Endodermal cell (in vitro differentiated cells): ENCODE measurements at regions not wholly inside any gene's neighbourhood (a gene's known extent, or its start where the extent isn't known, plus 50 kb on each side); places are given as distances from the start of the nearest gene placed in this dataset.

ENCODE experiments used
- DNase-seq: peaks from one replicate; pipeline ENCODE4 v3.0.0-alpha.2; 2017
- H3K27ac ChIP-seq: 2 replicates; pipeline ENCODE4 v1.5.1; 2013; ENCODE audit warnings: mild to moderate bottlenecking, low read depth, low read length, moderate library complexity
- H3K27me3 ChIP-seq: 2 replicates; pipeline ENCODE4 v1.6.1; 2013; ENCODE audit warnings: mild to moderate bottlenecking, low read length, moderate library complexity; ENCODE audit not compliant: insufficient read depth, control insufficient read depth, poor library complexity, severe bottlenecking
- H3K36me3 ChIP-seq: 2 replicates; pipeline ENCODE4 v1.7.0; 2013; ENCODE audit warnings: mild to moderate bottlenecking, low read length, moderate library complexity; ENCODE audit not compliant: control insufficient read depth, insufficient read depth
- H3K4me1 ChIP-seq: one replicate; pipeline ENCODE4 v1.7.0; 2013; ENCODE audit warnings: low read length; ENCODE audit not compliant: control insufficient read depth, insufficient read depth
- H3K4me3 ChIP-seq: 2 replicates; pipeline ENCODE4 v1.5.1; 2013; ENCODE audit warnings: mild to moderate bottlenecking, low read length, moderate library complexity
- H3K9ac ChIP-seq: 2 replicates; pipeline ENCODE4 v1.6.1; 2013; ENCODE audit warnings: mild to moderate bottlenecking, low read length, moderate library complexity; ENCODE audit not compliant: poor library complexity, severe bottlenecking; ENCODE audit errors: extremely low read depth
- H3K9me3 ChIP-seq: 2 replicates; pipeline ENCODE4 v1.6.1; 2013; ENCODE audit warnings: mild to moderate bottlenecking, low read length, moderate library complexity; ENCODE audit not compliant: control insufficient read depth
- H3K27ac Mint-ChIP-seq: 2 replicates; pipeline ENCODE4 v1.8.0; 2020; ENCODE audit warnings: mixed read lengths
- H3K27me3 Mint-ChIP-seq: 2 replicates; pipeline ENCODE4 v1.8.0; 2021; ENCODE audit warnings: mild to moderate bottlenecking, mixed read lengths; ENCODE audit not compliant: insufficient read depth
- H3K36me3 Mint-ChIP-seq: 2 replicates; pipeline ENCODE4 v1.8.0; 2020; ENCODE audit warnings: low read depth, mixed read lengths
- H3K4me1 Mint-ChIP-seq: 2 replicates; pipeline ENCODE4 v1.8.0; 2020; ENCODE audit warnings: mixed read lengths
- H3K4me3 Mint-ChIP-seq: 2 replicates; pipeline ENCODE4 v1.8.0; 2020; ENCODE audit warnings: mild to moderate bottlenecking, moderate library complexity, mixed read lengths
- H3K9me3 Mint-ChIP-seq: 2 replicates; pipeline ENCODE4 v1.8.0; 2020; ENCODE audit warnings: mild to moderate bottlenecking, mixed read lengths
- WGBS, 2 experiments: methylation state at CpG; one replicate each; pipeline versions ENCODE4 v1.1.5 to v1.1.7; 2013; ENCODE audit warnings: missing lambda C conversion rate in 2 of 2, mixed read lengths in 1 of 2; ENCODE audit not compliant: insufficient coverage in 1 of 2, insufficient read length in 1 of 2; 5-methylcytosine and 5-hydroxymethylcytosine counted together
- TF ChIP-seq, protein P1 (sequence below): fragments of 200-600 bp; sonication (generic); conservative IDR thresholded peaks from 2 replicates; pipeline ENCODE4 v1.5.0; 2021; ENCODE audit warnings: antibody characterized with exemption, mild to moderate bottlenecking

DNA sequence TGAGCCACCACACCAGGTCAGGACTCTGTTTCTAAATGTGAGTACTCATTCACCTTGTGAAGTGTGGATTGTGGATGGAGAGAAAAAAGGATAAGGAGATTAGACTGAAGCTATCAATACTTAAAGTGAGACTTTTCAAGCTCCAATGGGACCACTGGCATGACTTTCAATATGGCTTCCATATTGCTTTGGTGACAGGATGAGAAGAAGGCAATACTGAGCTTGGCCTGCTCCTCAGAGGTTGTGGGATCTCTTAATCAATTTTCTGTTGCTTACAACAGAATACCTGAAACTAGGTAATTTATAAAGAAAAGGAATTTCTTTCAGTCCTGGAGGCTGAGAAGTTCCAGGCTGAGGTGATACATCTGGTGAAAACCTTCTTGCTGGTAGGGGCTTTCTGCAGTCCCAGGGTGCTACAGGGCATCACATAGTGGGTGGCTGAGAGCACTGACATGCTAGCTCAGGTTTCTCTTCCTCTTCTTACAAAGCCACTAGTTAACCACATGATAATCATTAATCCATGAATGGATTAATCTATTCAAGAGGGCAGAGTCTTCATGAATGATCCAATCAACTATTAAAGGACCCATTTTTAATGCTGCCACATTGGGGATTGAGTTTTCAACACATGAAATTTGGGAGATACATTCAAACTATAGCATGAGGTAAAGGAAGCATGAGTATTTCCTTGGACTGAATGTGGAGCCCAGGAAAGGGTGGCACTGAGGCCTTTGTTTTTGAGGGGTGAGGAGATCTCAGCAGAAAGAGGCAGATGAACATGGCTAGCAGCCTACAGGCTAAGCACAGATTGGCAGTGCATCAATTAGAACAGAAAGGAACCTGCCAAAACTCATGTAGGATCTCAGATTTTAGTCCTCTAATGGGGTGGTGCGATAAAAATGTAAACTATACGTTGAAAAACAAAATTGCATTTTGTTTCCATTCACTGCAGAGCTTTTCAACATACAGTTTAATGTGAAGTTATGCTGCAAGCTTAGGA, 274.5 kb downstream of the PIK3C3 start:
- 100% methylated on average over 2 of the region's 2 CpGs; no CpG with 5 or more reads in 1 of the 2 experiments for WGBS, 2 experiments
- no peaks in the 10 kb centered on the region for H3K27me3 ChIP-seq
- H3K4me3 Mint-ChIP-seq, result no peak overlapping the region
- TF ChIP-seq, protein P1, sequence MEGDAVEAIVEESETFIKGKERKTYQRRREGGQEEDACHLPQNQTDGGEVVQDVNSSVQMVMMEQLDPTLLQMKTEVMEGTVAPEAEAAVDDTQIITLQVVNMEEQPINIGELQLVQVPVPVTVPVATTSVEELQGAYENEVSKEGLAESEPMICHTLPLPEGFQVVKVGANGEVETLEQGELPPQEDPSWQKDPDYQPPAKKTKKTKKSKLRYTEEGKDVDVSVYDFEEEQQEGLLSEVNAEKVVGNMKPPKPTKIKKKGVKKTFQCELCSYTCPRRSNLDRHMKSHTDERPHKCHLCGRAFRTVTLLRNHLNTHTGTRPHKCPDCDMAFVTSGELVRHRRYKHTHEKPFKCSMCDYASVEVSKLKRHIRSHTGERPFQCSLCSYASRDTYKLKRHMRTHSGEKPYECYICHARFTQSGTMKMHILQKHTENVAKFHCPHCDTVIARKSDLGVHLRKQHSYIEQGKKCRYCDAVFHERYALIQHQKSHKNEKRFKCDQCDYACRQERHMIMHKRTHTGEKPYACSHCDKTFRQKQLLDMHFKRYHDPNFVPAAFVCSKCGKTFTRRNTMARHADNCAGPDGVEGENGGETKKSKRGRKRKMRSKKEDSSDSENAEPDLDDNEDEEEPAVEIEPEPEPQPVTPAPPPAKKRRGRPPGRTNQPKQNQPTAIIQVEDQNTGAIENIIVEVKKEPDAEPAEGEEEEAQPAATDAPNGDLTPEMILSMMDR, result no peak
- H3K4me1 Mint-ChIP-seq, result no peaks in the 10 kb centered on the region
- no peaks in the 10 kb centered on the region for H3K9me3 ChIP-seq
- no peaks in the 10 kb centered on the region for H3K27me3 Mint-ChIP-seq
- no peaks in the 10 kb centered on the region for H3K36me3 Mint-ChIP-seq
- H3K9me3 Mint-ChIP-seq, result no peaks in the 10 kb centered on the region
- no peak overlapping the region for H3K27ac Mint-ChIP-seq
- no peaks in the 10 kb centered on the region for H3K4me1 ChIP-seq
- no peak overlapping the region for H3K9ac ChIP-seq
- no peak overlapping the region for H3K4me3 ChIP-seq
- DNase-seq, result no peak
- H3K36me3 ChIP-seq, result no peaks in the 10 kb centered on the region
- no peak overlapping the region for H3K27ac ChIP-seq

DNA sequence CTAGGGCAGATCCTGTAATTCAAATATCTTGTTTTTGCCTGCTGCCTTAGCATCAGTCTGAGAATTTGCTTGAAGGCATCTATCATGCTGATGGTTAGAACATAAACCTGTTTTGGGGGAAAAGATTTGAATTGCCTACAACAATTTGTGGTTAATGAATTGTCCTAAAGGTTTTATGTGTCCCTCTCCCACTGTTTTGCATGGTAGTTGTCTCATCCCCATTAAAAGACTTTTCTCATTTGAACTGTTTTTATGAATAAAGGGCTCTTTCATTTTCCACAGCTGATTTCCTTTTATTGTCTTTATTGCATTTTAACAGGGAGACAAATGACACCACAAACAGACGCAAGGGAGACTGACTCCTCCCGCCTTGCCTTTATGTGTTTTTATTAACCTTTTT, 275.6 kb downstream of the PIK3C3 start:
- no peaks in the 10 kb centered on the region for H3K9me3 ChIP-seq
- no peak overlapping the region for H3K4me3 Mint-ChIP-seq
- no peak overlapping the region for H3K27ac Mint-ChIP-seq
- no peaks in the 10 kb centered on the region for H3K27me3 Mint-ChIP-seq
- no peaks in the 10 kb centered on the region for H3K4me1 Mint-ChIP-seq
- H3K36me3 ChIP-seq, result no peaks in the 10 kb centered on the region
- no peak for DNase-seq
- no peaks in the 10 kb centered on the region for H3K27me3 ChIP-seq
- no peaks in the 10 kb centered on the region for H3K4me1 ChIP-seq
- H3K9me3 Mint-ChIP-seq, result no peaks in the 10 kb centered on the region
- no peak overlapping the region for H3K27ac ChIP-seq
- H3K4me3 ChIP-seq, result no peak overlapping the region
- TF ChIP-seq, protein P1, result no peak
- WGBS, 2 experiments, result 90% methylated on average over 2 of the region's 2 CpGs; no CpG with 5 or more reads in 1 of the 2 experiments
- H3K36me3 Mint-ChIP-seq, result no peaks in the 10 kb centered on the region
- H3K9ac ChIP-seq, result no peak overlapping the region

DNA sequence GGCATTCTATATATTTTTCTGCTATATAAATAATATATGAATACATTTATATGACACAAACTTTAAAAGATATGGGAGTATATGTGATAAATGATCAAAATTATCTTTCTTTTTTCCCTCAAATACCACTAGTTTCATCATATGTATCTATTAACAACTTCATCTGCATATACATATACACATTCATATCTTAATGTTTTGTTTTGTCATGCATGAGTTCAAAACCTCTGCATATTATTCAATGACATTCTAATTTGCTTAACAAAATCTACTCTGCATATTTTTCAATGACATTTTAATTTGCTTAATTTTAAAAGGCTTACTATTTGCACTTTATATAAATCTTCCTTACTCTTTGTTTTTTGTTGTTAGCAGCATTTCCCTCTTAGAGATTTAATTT, 276.2 kb downstream of the PIK3C3 start:
- no peak overlapping the region for H3K27ac Mint-ChIP-seq
- no peaks in the 10 kb centered on the region for H3K9me3 Mint-ChIP-seq
- H3K4me1 Mint-ChIP-seq, result no peaks in the 10 kb centered on the region
- no peaks in the 10 kb centered on the region for H3K36me3 Mint-ChIP-seq
- DNase-seq, result no peak
- TF ChIP-seq, protein P1, result no peak
- no peaks in the 10 kb centered on the region for H3K27me3 ChIP-seq
- no peak overlapping the region for H3K9ac ChIP-seq
- no peaks in the 10 kb centered on the region for H3K4me1 ChIP-seq
- no peaks in the 10 kb centered on the region for H3K27me3 Mint-ChIP-seq
- no peaks in the 10 kb centered on the region for H3K36me3 ChIP-seq
- no peak overlapping the region for H3K4me3 Mint-ChIP-seq
- no peaks in the 10 kb centered on the region for H3K9me3 ChIP-seq
- no peak overlapping the region for H3K4me3 ChIP-seq
- H3K27ac ChIP-seq, result no peak overlapping the region
